Common myeloid progenitor, CD34-positive (primary cell): ENCODE measurements at regions not wholly inside any gene's neighbourhood (a gene's known extent, or its start where the extent isn't known, plus 50 kb on each side); places are given as distances from the start of the nearest gene placed in this dataset.
A peak's percentile ranks its signal among the peaks of the same experiment; 100 is the strongest.

Experiments used
- CTCF ChIA-PET: fragments of 350-600 bp; sonication (Branson Sonifier 250); formaldehyde crosslinking; loops from one replicate; lab custom pipeline; 2021; ENCODE audit warnings: antibody characterized with exemption; lab: Charles Lee
- POLR2A ChIA-PET: fragments of 350-600 bp; sonication (Branson Sonifier 250); formaldehyde crosslinking; loops from one replicate; lab custom pipeline; 2021; ENCODE audit warnings: antibody characterized with exemption; lab: Charles Lee
- DNase-seq, 3 donors: peaks; one replicate each; pipeline versions ENCODE4 v3.0.0 to v3.0.0-alpha.2; 2013
- H3K27ac ChIP-seq, 2 experiments: 1 replicate in 1 of 2; 2 replicates in 1 of 2; pipeline ENCODE4 v1.7.0; 2013; ENCODE audit warnings: inconsistent platforms in 2 of 2, low read length in 2 of 2, mild to moderate bottlenecking in 2 of 2, low read depth in 1 of 2, moderate library complexity in 1 of 2; ENCODE audit not compliant: severe bottlenecking in 2 of 2, insufficient read depth in 1 of 2, poor library complexity in 1 of 2
- H3K27me3 ChIP-seq, 5 experiments: replicated peaks in 2 of 5; 1 replicate in 3 of 5; 2 replicates in 2 of 5; pipeline versions ENCODE4 v1.6.1 to v1.7.0; 2013; ENCODE audit warnings: low read length in 4 of 5, mild to moderate bottlenecking in 2 of 5, moderate library complexity in 2 of 5, inconsistent platforms in 1 of 5; ENCODE audit not compliant: insufficient read depth in 5 of 5, control insufficient read depth in 4 of 5
- H3K36me3 ChIP-seq, 4 experiments: 1 replicate in 2 of 4; 2 replicates in 2 of 4; pipeline versions ENCODE4 v1.6.1 to v1.7.0; 2013; ENCODE audit warnings: low read length in 3 of 4, control low read depth in 1 of 4, mild to moderate bottlenecking in 1 of 4; ENCODE audit not compliant: control insufficient read depth in 4 of 4, insufficient read depth in 4 of 4
- H3K4me1 ChIP-seq, 4 experiments: 1 replicate in 3 of 4; 2 replicates in 1 of 4; pipeline versions ENCODE4 v1.6.1 to v1.7.1; 2013; ENCODE audit warnings: low read length in 3 of 4, mild to moderate bottlenecking in 3 of 4, control low read depth in 1 of 4, inconsistent platforms in 1 of 4, moderate library complexity in 1 of 4; ENCODE audit not compliant: control insufficient read depth in 4 of 4, insufficient read depth in 4 of 4; ENCODE audit errors: control extremely low read depth in 1 of 4
- H3K4me3 ChIP-seq, 7 experiments: 1 replicate in 4 of 7; 2 replicates in 3 of 7; pipeline versions ENCODE4 v1.5.1 to v1.7.0; 2013; ENCODE audit warnings: mild to moderate bottlenecking in 7 of 7, low read length in 6 of 7, moderate library complexity in 6 of 7, inconsistent platforms in 2 of 7, low read depth in 2 of 7, control low read depth in 1 of 7; ENCODE audit not compliant: insufficient read depth in 4 of 7, control insufficient read depth in 1 of 7; ENCODE audit errors: extremely low read depth in 1 of 7
- H3K9me3 ChIP-seq, 5 experiments: 1 replicate in 4 of 5; 2 replicates in 1 of 5; pipeline versions ENCODE4 v1.6.1 to v1.7.1; 2013; ENCODE audit warnings: low read length in 4 of 5, mild to moderate bottlenecking in 2 of 5, inconsistent platforms in 1 of 5, low read depth in 1 of 5, moderate library complexity in 1 of 5; ENCODE audit not compliant: control insufficient read depth in 4 of 5, insufficient read depth in 2 of 5; ENCODE audit errors: control extremely low read depth in 1 of 5
- WGBS: methylation state at CpG from one replicate; pipeline ENCODE4 v1.1.5; 2013; ENCODE audit not compliant: insufficient coverage; 5-methylcytosine and 5-hydroxymethylcytosine counted together

DNA sequence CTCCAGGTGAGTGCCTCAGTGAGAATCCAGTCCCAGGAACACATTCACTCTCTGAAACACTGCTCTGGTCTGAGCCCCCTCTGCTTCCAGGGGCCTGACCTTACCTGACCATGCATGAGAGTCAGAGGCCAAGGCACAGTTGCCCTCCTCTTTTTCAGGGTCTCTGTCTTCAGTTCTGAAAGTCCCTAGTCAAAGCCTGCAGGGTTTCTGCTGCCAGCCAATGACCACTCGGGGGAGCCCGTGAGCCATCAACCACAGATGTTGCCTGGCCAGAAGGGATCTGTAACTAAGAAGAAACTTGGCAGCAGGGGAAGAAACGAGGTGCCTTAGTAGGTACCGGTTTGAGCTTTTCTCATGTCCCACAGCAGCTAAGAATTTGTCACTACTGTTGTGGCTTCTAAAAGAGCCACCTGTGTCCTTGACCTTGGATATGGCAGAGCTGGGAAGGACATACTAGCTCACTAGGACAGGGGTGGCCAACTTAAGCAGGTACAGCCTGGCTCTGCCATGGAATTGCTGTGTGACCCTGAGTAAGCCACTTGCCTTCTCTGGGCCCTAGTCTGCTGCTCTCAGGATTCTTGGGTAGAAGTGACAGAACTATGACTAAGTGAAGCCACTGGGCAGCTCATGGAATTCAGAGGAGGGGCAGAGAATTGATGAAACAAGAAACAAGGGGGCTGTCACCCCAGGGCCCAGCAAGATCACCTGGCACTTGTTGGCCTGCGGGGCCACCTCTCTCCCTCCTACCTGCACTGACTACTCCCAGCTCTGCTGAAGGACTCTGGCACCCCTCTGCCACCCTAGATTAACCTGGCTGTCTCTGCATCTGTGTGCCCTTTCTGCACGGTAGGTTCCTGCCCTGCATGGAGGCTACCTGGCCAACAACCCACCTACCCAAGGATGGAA, 83.8 kb upstream of the GPR26 start:
- Histone ChIP-seq H3K4me3 (no peak overlapping the region), H3K36me3 (no peaks in the 10 kb centered on the region), H3K9me3 (no peaks in the 10 kb centered on the region), H3K27me3 (peaks cover 0 to 52% (median 10%) of the 10 kb centered on the region in 5 experiments), H3K4me1 (no peaks in the 10 kb centered on the region), H3K27ac (no peak overlapping the region)
- POLR2A ChIA-PET: interaction anchor here (0.6 kb wide), 1 partner anchor 380 kb away, joined by 3 read pairs; no protein-coding TSS in a partner anchor
- CTCF ChIA-PET: interaction anchor here (0.6 to 8.2 kb wide), 10 partner anchors 9 to 1955 kb away, joined by 3 to 128 read pairs (median 3); no protein-coding TSS in a partner anchor
- peak; percentile 58 to 85 (median 80) for DNase-seq
- 18% methylated on average over 5 of the region's 6 CpGs for WGBS

DNA sequence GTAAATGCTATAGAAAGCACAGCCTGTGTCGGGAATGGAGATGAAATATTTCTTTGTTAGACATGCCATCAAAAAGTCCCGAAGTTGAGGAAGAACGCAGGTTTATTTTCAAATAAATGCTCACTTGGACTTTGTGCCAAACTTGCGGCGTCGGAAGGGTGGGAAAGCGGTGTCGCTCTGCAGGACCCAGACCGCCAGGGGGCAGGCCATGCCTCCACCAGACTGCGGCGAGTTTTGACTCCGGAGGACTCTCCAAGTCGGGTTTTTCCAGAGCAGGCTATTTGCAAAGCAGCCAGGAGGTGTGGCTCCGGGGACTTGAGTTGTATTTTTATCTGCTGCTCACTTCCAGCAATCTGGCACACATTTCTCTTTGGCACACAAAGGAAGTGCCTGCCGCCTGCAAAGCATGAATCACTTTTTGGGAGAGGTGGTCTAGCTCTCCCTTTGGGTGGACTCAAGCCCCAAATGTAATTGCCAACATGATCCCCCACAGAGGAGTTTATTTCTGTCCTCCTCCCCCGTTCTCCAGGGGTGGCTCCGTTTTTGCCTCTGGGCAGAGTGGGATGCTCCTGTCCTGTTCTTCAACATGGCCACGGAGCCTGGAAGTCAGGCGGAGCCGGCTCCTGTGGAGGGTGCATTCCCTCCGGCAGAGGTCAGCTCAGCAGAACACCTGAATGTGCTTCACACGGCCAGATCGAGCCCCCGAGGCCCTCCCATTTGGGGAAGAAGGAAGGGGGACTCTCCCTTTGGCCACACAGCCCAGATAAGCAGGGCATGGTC, 82.3 kb upstream of the GPR26 start:
- 25% methylated on average over 18 of the region's 24 CpGs for WGBS
- Histone ChIP-seq H3K27me3 (peaks cover 0 to 56% (median 10%) of the 10 kb centered on the region in 5 experiments), H3K27ac (no peak overlapping the region), H3K4me3 (no peak overlapping the region), H3K4me1 (no peaks in the 10 kb centered on the region), H3K36me3 (no peaks in the 10 kb centered on the region), H3K9me3 (no peaks in the 10 kb centered on the region)
- ChIA-PET POLR2A (no interaction called here), CTCF (interaction anchor here (0.9 to 8.2 kb wide), 2 partner anchors 11 to 382 kb away, joined by 3 to 128 read pairs; no protein-coding TSS in a partner anchor)
- DNase-seq: peak; percentile 46 to 71 (median 71)

DNA sequence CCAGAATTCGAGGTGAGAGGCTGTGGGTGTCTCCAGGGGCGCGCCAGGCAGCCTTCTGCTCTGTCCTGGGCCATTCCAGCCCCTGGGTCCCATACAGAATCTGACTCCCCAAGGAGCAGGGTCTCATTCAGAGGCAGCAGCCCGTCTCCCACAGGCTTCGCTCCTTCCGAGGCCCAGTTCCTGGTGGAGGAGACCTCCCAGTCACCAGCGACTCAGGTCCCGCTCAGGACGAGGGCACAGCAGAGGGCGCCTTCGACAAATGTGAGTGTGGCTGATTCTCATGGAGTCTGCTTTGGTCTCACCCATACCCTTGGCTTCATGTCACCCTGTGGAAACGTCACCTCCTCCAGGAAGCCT, 81.8 kb upstream of the GPR26 start:
- H3K4me1 ChIP-seq: no peaks in the 10 kb centered on the region
- H3K9me3 ChIP-seq: no peaks in the 10 kb centered on the region
- peaks cover 0 to 57% (median 10%) of the 10 kb centered on the region in 5 experiments for H3K27me3 ChIP-seq
- no peak for DNase-seq
- no peak overlapping the region for H3K4me3 ChIP-seq
- 100% methylated on average over 5 of the region's 12 CpGs for WGBS
- H3K36me3 ChIP-seq: no peaks in the 10 kb centered on the region
- no peak overlapping the region for H3K27ac ChIP-seq
- ChIA-PET CTCF (interaction anchor here (0.9 to 8.2 kb wide), 3 partner anchors 10 to 381 kb away, joined by 3 to 128 read pairs (median 3); no protein-coding TSS in a partner anchor), POLR2A (no interaction called here)

DNA sequence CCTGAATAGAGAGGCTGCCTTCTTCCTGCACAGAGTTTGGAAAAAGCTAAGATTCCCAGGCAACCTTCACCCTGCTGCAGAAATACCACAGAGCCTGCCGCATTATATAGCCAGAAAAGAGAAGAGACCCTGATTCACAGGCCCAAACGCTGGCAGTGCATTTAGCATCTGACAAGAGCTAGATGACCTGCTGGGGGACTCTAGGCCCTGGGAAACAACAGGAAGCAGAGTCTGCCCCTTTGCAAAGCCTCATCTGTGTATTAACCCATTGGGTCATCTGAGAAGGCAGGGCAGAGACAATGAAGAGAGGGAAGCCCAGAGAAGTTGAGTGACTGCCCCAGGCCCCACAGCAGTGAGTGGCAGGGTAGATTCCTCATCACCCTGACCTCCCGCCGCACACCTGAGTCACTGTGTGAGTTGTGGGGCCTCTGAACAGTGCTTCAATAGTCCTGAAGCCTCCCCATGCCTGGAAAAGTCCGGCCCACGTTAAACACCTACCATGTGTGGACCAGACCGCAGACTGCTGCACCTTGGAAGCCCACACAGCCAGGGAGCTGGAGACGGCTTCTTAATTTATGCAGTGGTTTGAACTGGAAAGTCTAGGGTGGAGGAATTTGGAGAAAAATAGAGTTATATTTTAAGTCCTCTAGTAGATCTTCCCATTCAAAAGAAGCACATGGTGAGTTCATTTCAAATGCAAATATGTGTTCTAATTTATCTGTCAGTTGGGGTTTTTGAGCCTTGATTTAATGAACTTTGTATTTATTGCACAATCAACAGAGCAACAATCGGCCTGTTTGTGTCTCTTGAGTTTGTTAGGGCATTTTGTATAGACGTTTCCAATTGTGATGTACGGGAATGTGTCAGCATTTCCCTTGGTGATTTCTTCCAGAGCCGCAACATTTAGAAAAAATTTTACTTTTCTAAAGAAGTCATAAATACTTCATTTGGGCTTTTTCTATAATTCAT, 80.4 kb upstream of the GPR26 start:
- no peaks in the 10 kb centered on the region for H3K36me3 ChIP-seq
- H3K4me1 ChIP-seq: no peaks in the 10 kb centered on the region
- H3K4me3 ChIP-seq: no peak overlapping the region
- no peak for DNase-seq
- H3K9me3 ChIP-seq: no peaks in the 10 kb centered on the region
- no peak overlapping the region for H3K27ac ChIP-seq
- POLR2A ChIA-PET: no interaction called here
- CTCF ChIA-PET: interaction anchor here (0.9 to 8.2 kb wide), 2 partner anchors 12 to 380 kb away, joined by 3 to 128 read pairs; no protein-coding TSS in a partner anchor
- 82% methylated on average over 8 of the region's 12 CpGs for WGBS
- peaks cover 3 to 44% (median 9%) of the 10 kb centered on the region in 5 experiments for H3K27me3 ChIP-seq

DNA sequence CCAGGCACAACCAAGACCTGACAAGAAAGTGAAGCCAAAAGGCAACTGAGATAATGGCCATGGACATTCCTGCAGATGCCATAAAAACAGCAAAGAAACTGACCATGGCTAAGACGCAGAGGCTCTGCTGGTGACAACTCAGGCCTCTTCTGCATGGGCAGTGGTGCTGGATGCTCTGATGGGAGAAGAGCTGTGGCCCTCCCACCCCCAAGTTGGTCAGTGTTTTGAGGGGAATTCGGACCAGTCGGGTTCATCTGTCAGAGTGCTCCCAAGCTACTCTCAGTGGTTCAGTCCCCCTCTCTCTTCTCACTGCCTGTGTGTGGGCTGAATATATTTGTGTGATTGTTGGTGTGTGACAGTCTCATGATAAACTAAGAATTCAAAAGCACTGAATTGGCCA, 79.0 kb upstream of the GPR26 start:
- no peak for DNase-seq
- no peaks in the 10 kb centered on the region for H3K9me3 ChIP-seq
- no peak overlapping the region for H3K4me3 ChIP-seq
- H3K36me3 ChIP-seq: no peaks in the 10 kb centered on the region
- H3K27me3 ChIP-seq: peaks cover 3 to 42% (median 9%) of the 10 kb centered on the region in 5 experiments
- H3K4me1 ChIP-seq: no peaks in the 10 kb centered on the region
- 75% methylated on average over 1 of the region's 3 CpGs for WGBS
- H3K27ac ChIP-seq: no peak overlapping the region
- POLR2A ChIA-PET: no interaction called here
- CTCF ChIA-PET: no interaction called here

DNA sequence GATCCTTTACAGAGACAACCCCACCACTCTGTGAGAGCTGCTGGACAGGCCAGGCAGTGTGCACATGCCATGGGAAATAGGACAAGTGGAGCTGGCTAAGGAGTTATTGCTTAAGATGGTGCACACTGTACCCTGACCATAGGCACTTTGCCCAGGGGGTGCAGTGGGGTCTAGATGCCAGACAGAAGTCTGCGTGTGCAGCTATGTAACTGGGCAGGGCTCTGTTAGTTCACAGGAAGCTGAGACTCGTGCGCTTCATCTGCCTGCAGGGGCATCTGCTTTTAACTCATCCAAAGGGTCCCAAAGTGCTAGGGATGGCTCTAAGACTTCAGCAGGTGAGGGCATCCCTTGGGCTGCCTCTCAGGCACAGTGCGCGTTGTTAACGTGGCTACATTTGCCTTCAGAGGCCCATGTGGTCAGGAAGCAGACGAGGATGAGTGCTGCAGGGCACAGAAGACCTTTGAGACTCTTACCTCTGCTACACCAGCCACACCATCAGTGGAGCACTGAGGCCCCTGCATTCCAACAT, 77.7 kb upstream of the GPR26 start:
- ChIA-PET CTCF (interaction anchor here (1.2 to 1.3 kb wide), 2 partner anchors 14 to 378 kb away, joined by 4 to 5 read pairs; no protein-coding TSS in a partner anchor), POLR2A (interaction anchor here (0.6 kb wide), 1 partner anchor 637 kb away, joined by 3 read pairs; no protein-coding TSS in a partner anchor)
- H3K4me1 ChIP-seq: no peaks in the 10 kb centered on the region
- no peak overlapping the region for H3K27ac ChIP-seq
- H3K9me3 ChIP-seq: no peaks in the 10 kb centered on the region
- 81% methylated on average over 6 of the region's 7 CpGs for WGBS
- no peak for DNase-seq
- H3K36me3 ChIP-seq: no peaks in the 10 kb centered on the region
- H3K27me3 ChIP-seq: peaks cover 3 to 30% (median 6%) of the 10 kb centered on the region in 5 experiments
- H3K4me3 ChIP-seq: no peak overlapping the region
